Pancreas (tissue), 10 donors: ENCODE measurements at regions not wholly inside any gene's neighbourhood (a gene's known extent, or its start where the extent isn't known, plus 50 kb on each side); places are given as distances from the start of the nearest gene placed in this dataset.

Experiments
- ATAC-seq, 4 donors: fragments of 200-7000 bp; cut with Tn5 transposase; one replicate each; pipeline versions ENCODE4 v1.8.0 to v1.9.1; 2020; ENCODE audit warnings: mild to moderate bottlenecking in 4 of 4, moderate library complexity in 4 of 4
- DNase-seq, 6 donors: peaks; one replicate each; pipeline ENCODE4 v3.0.0-alpha.2; 2020
- FAIRE-seq: peaks from 2 replicates; lab custom pipeline; 2012; peaks lifted over from hg19 to GRCh38; lab: Jason Lieb, UNC
- H3K27ac ChIP-seq, 4 donors: fragments of 200-600 bp; sonication (generic); 1 replicate in 3 of 4; 2 replicates in 1 of 4; pipeline versions ENCODE4 v1.5.0 to v1.8.0; 2020
- H3K27me3 ChIP-seq, 4 donors: fragments of 200-600 bp; one replicate each; pipeline ENCODE4 v1.8.0; 2021
- H3K36me3 ChIP-seq, 3 donors: fragments of 200-600 bp; sonication (generic) in 1 of 3; one replicate each; pipeline versions ENCODE4 v1.5.0 to v1.8.0; 2020 to 2021
- H3K4me1 ChIP-seq, 3 donors: fragments of 200-600 bp; one replicate each; pipeline ENCODE4 v1.8.0; 2021
- H3K4me3 ChIP-seq, 4 donors: fragments of 200-600 bp; sonication (generic) in 2 of 4; one replicate each; pipeline versions ENCODE4 v1.5.0 to v1.8.0; 2020 to 2021
- H3K9me3 ChIP-seq, 4 donors: fragments of 200-600 bp; one replicate each; pipeline ENCODE4 v1.8.0; 2021
- CTCF ChIP-seq, 4 donors: fragments of 200-600 bp; sonication (generic) in 3 of 4; IDR thresholded peaks; one replicate each; pipeline versions ENCODE4 v1.5.0 to v1.8.0; 2021; ENCODE audit warnings: antibody characterized with exemption in 4 of 4
- WGBS, 2 donors: extraction: QIAGEN DNeasy Blood & Tissue Kit; methylation state at CpG; one replicate each; pipeline ENCODE4 v1.1.7; 2013; 5-methylcytosine and 5-hydroxymethylcytosine counted together
- intact Hi-C, 3 donors: fragments of 100-400 bp; cut with DNase I; formaldehyde crosslinking; loops; one replicate each; pipeline versions ENCODE4 v1.11.1 to v1.14.2; 2022
- donor health status: healthy with polysubstance abuse.
- donor health status: DM: no; HTN: no; CAD: no; lungs with moderate emphysema.
- donor health status: DM: no; HTN: no; CAD: no.
- donor health status: control.
- donor health status: control.
- donor health status: Bipolar disorder and iron deficiency.
- donor health status: DM: yes; HTN: yes; CAD: no.
- donor health status: DM: no; HTN: no; CAD: no.
- donor health status: DM: no; HTN: no; CAD: no.
- donor health status: DM: yes; HTN: yes; CAD: no.

GRCh38 chr10:21052709-21053104 is 155.6 kb upstream of the NEBL start:
- intact Hi-C loops: no loop called here
- no peak for TF ChIP-seq CTCF (IDR thresholded peaks at IDR 0.05)
- ATAC-seq (no peak), FAIRE-seq (no peak), DNase-seq (no peak)
- H3K4me1 ChIP-seq: no peaks in the 10 kb centered on the region
- H3K36me3 ChIP-seq: no peaks in the 10 kb centered on the region
- WGBS, 2 donors: 90 to 92% methylated on average over 4 of the region's 4 CpGs
- H3K4me3 ChIP-seq: no peak overlapping the region
- no peaks in the 10 kb centered on the region for H3K27me3 ChIP-seq
- H3K9me3 ChIP-seq: no peaks in the 10 kb centered on the region
- H3K27ac ChIP-seq: no peak overlapping the region

GRCh38 chr10:21052072-21052708 is 155.1 kb upstream of the NEBL start:
- DNase-seq (no peak), FAIRE-seq (no peak), ATAC-seq (no peak)
- intact Hi-C loops: no loop called here
- no peak overlapping the region for H3K27ac ChIP-seq
- TF ChIP-seq CTCF (IDR thresholded peaks at IDR 0.05): no peak
- H3K9me3 ChIP-seq: no peaks in the 10 kb centered on the region
- 86 to 88% methylated on average over 5 of the region's 5 CpGs for WGBS, 2 donors
- no peaks in the 10 kb centered on the region for H3K27me3 ChIP-seq
- no peak overlapping the region for H3K4me3 ChIP-seq
- H3K36me3 ChIP-seq: no peaks in the 10 kb centered on the region
- H3K4me1 ChIP-seq: no peaks in the 10 kb centered on the region

- intact Hi-C loops: no loop called here
- no peak for ATAC-seq
- Histone ChIP-seq H3K36me3 (no peaks in the 10 kb centered on the region), H3K27me3 (no peaks in the 10 kb centered on the region), H3K27ac (no peak overlapping the region), H3K4me3 (no peak overlapping the region), H3K9me3 (no peaks in the 10 kb centered on the region), H3K4me1 (no peaks in the 10 kb centered on the region)
- 93% methylated on average over 3 of the region's 3 CpGs for WGBS, 2 donors
- FAIRE-seq: no peak
- TF ChIP-seq CTCF (IDR thresholded peaks at IDR 0.05): no peak
- DNase-seq: no peak
Observed at GRCh38 chr10:21049482-21049881, 152.4 kb upstream of the NEBL start.

GRCh38 chr10:21048068-21048467 is 151.0 kb upstream of the NEBL start:
- intact Hi-C loops: no loop called here
- H3K4me3 ChIP-seq: no peak overlapping the region
- ATAC-seq (no peak), FAIRE-seq (no peak), DNase-seq (no peak)
- H3K27ac ChIP-seq: no peak overlapping the region
- H3K9me3 ChIP-seq: no peaks in the 10 kb centered on the region
- H3K4me1 ChIP-seq: no peaks in the 10 kb centered on the region
- WGBS, 2 donors: 82 to 84% methylated on average over 6 of the region's 6 CpGs
- H3K27me3 ChIP-seq: no peaks in the 10 kb centered on the region
- no peak for TF ChIP-seq CTCF (IDR thresholded peaks at IDR 0.05)
- no peaks in the 10 kb centered on the region for H3K36me3 ChIP-seq

- Histone ChIP-seq H3K36me3 (no peaks in the 10 kb centered on the region), H3K4me3 (no peak overlapping the region), H3K4me1 (no peaks in the 10 kb centered on the region), H3K27ac (no peak overlapping the region), H3K27me3 (no peaks in the 10 kb centered on the region), H3K9me3 (no peaks in the 10 kb centered on the region)
- 94 to 95% methylated on average over 3 of the region's 3 CpGs for WGBS, 2 donors
- FAIRE-seq (no peak), ATAC-seq (no peak), DNase-seq (no peak)
- no peak for TF ChIP-seq CTCF (IDR thresholded peaks at IDR 0.05)
- intact Hi-C loops: no loop called here
Observed at GRCh38 chr10:21047511-21047910, 150.4 kb upstream of the NEBL start.
